Heart left ventricle (tissue), 16 donors: ENCODE measurements at regions not wholly inside any gene's neighbourhood (a gene's known extent, or its start where the extent isn't known, plus 50 kb on each side); places are given as distances from the start of the nearest gene placed in this dataset.

Experiments used
- ATAC-seq, 4 donors: fragments of 200-7000 bp; cut with Tn5 transposase; one replicate each; pipeline ENCODE4 v1.9.1; 2020 to 2022; ENCODE audit warnings: moderate library complexity in 4 of 4, mild to moderate bottlenecking in 3 of 4, moderate number of reproducible peaks in 1 of 4
- DNase-seq, 5 donors: peaks; one replicate each; pipeline ENCODE4 v3.0.0-alpha.2; 2020
- H3K27ac ChIP-seq, 12 donors: fragments of 200-600 bp; sonication (generic) in 4 of 12; one replicate each; pipeline versions ENCODE4 v1.5.0 to v1.8.0; 2016 to 2022; ENCODE audit warnings: mild to moderate bottlenecking in 2 of 12
- H3K27me3 ChIP-seq, 9 donors: fragments of 200-600 bp; sonication (generic) in 2 of 9; one replicate each; pipeline versions ENCODE4 v1.5.1 to v1.8.0; 2016 to 2022; ENCODE audit warnings: mild to moderate bottlenecking in 3 of 9
- H3K36me3 ChIP-seq, 9 donors: fragments of 200-600 bp; sonication (generic) in 2 of 9; one replicate each; pipeline versions ENCODE4 v1.5.0 to v1.8.0; 2018 to 2022; ENCODE audit warnings: mild to moderate bottlenecking in 2 of 9
- H3K4me1 ChIP-seq, 12 donors: fragments of 200-600 bp; sonication (generic) in 4 of 12; one replicate each; pipeline versions ENCODE4 v1.5.0 to v1.8.0; 2016 to 2022; ENCODE audit warnings: mild to moderate bottlenecking in 3 of 12
- H3K4me3 ChIP-seq, 12 donors: fragments of 200-600 bp; sonication (generic) in 4 of 12; one replicate each; pipeline versions ENCODE4 v1.5.0 to v1.8.0; 2017 to 2022; ENCODE audit warnings: mild to moderate bottlenecking in 9 of 12, moderate library complexity in 4 of 12
- H3K9me3 ChIP-seq, 12 donors: fragments of 200-600 bp; sonication (generic) in 4 of 12; one replicate each; pipeline versions ENCODE4 v1.5.0 to v1.8.0; 2016 to 2022; ENCODE audit warnings: mild to moderate bottlenecking in 1 of 12
- CTCF ChIP-seq, 12 donors: fragments of 200-600 bp; sonication (generic) in 4 of 12; IDR thresholded peaks; one replicate each; pipeline versions ENCODE4 v1.5.0 to v1.8.0; 2018 to 2022; ENCODE audit warnings: antibody characterized with exemption in 12 of 12, mild to moderate bottlenecking in 5 of 12
- POLR2A ChIP-seq, 2 donors: fragments of 450-650 bp; IDR thresholded peaks; one replicate each; pipeline ENCODE4 v1.6.1; 2017; ENCODE audit warnings: antibody characterized with exemption in 2 of 2, mild to moderate bottlenecking in 2 of 2, moderate library complexity in 2 of 2
- WGBS, 4 donors: extraction: QIAGEN DNeasy Blood & Tissue Kit in 2 of 4; methylation state at CpG; one replicate each; pipeline versions ENCODE4 v1.1.5 to v1.1.7; 2013 to 2018; 5-methylcytosine and 5-hydroxymethylcytosine counted together
- intact Hi-C, 10 donors: fragments of 100-400 bp; cut with DNase I; formaldehyde crosslinking; loops; one replicate each; pipeline versions ENCODE4 v1.11.1 to v1.14.2; 2022
- donor health status: ischemic (EF 13 %, LVEDD 7.1; RV severe dilation, severe dysfunction).
- donor health status: healthy with polysubstance abuse.
- donor health status: DM: no; HTN: yes; CAD: no.
- donor health status: DM: no; HTN: no; CAD: no.
- donor health status: ischemic (EF 25% LVEDD 6.9; RV normal size, moderate dysfunction).
- donor health status: ischemic (EF 25% LVEDD 5.7; RV mildly dilated, moderate dysfunction).
- donor health status: healthy.
- donor health status: DM: yes; HTN: yes; CAD: no.
- donor health status: ischemic (EF 35%, LVEDD 5.7; RV mildly dilated, moderate dysfunction).
- donor health status: nonischemic (EF 11% LVEDD 7.7; RV severe dilation, severe dysfunction).
- donor health status: DM: yes; HTN: yes; CAD: no.
- donor health status: PGD.
- donor health status: ischemic (EF 29% LVEDD 5.4; RV normal size, mild dysfunction).
- donor health status: nonischemic (EF 23%, LVEDD 6.1; RV moderate dilation, normal function).

GRCh38 chr21:23356905-23357304, 2250.4 kb downstream of the MRPL39 start:
- no peaks in the 10 kb centered on the region for H3K27me3 ChIP-seq
- DNase-seq (no peak), ATAC-seq (no peak)
- no peak overlapping the region for H3K27ac ChIP-seq
- TF ChIP-seq POLR2A (IDR thresholded peaks at IDR 0.05) = no peak
- TF ChIP-seq CTCF (IDR thresholded peaks at IDR 0.05) = no peak
- no peak overlapping the region for H3K4me3 ChIP-seq
- peaks cover 0 to 7% (median 0%) of the 10 kb centered on the region in 12 donors for H3K9me3 ChIP-seq
- WGBS, 4 donors = 32 to 68% (median 62%) methylated on average over 1 of the region's 1 CpG
- no peaks in the 10 kb centered on the region for H3K36me3 ChIP-seq
- no peaks in the 10 kb centered on the region for H3K4me1 ChIP-seq
- intact Hi-C loops = no loop called here

- intact Hi-C loops = no loop called here
Observed at GRCh38 chr21:23316190-23316589, 2291.1 kb downstream of the MRPL39 start.

GRCh38 chr21:23308741-23309140, 2298.5 kb downstream of the MRPL39 start:
- intact Hi-C loops = no loop called here
- no peak overlapping the region for H3K4me3 ChIP-seq
- WGBS, 4 donors = 32 to 41% (median 37%) methylated on average over 1 of the region's 1 CpG
- H3K27me3 ChIP-seq = no peaks in the 10 kb centered on the region
- DNase-seq = no peak
- ATAC-seq = no peak
- peaks cover 0 to 2% (median 0%) of the 10 kb centered on the region in 12 donors for H3K9me3 ChIP-seq
- H3K4me1 ChIP-seq = no peaks in the 10 kb centered on the region
- TF ChIP-seq POLR2A (IDR thresholded peaks at IDR 0.05) = no peak
- no peak for TF ChIP-seq CTCF (IDR thresholded peaks at IDR 0.05)
- no peak overlapping the region for H3K27ac ChIP-seq
- no peaks in the 10 kb centered on the region for H3K36me3 ChIP-seq

More at GRCh38 chr21:23316190-23316589, 2291.1 kb downstream of the MRPL39 start:
- ATAC-seq = no peak
- Histone ChIP-seq H3K9me3 (peaks cover 0 to 3% (median 0%) of the 10 kb centered on the region in 12 donors), H3K4me3 (no peak overlapping the region), H3K27me3 (no peaks in the 10 kb centered on the region), H3K27ac (no peak overlapping the region), H3K36me3 (no peaks in the 10 kb centered on the region), H3K4me1 (no peaks in the 10 kb centered on the region)
- TF ChIP-seq POLR2A (IDR thresholded peaks at IDR 0.05) (no peak), CTCF (IDR thresholded peaks at IDR 0.05) (no peak)
- no peak for DNase-seq

GRCh38 chr21:23307065-23307464, 2300.2 kb downstream of the MRPL39 start:
- intact Hi-C loops = no loop called here
- no peak for TF ChIP-seq CTCF (IDR thresholded peaks at IDR 0.05)

More at GRCh38 chr21:23307065-23307464, 2300.2 kb downstream of the MRPL39 start:
- DNase-seq (no peak), ATAC-seq (no peak)
- 0 to 50% (median 42%) methylated on average over 1 of the region's 1 CpG for WGBS, 4 donors
- Histone ChIP-seq H3K9me3 (peaks cover 0 to 12% (median 0%) of the 10 kb centered on the region in 12 donors), H3K36me3 (no peaks in the 10 kb centered on the region), H3K4me1 (no peaks in the 10 kb centered on the region), H3K27me3 (no peaks in the 10 kb centered on the region), H3K27ac (no peak overlapping the region), H3K4me3 (no peak overlapping the region)
